ENCODE measurements at regions not wholly inside any gene's neighbourhood (a gene's known extent, or its start where the extent isn't known, plus 50 kb on each side); places are given as distances from the start of the nearest gene placed in this dataset.

GRCh38 chr11:106459135-106459534, 381.7 kb downstream of the AASDHPPT start:
- Mint-ChIP-seq H3K4me3 (no peak overlapping the region), H3K27ac (no peak overlapping the region), H3K4me1 (peaks cover 30% of the 10 kb centered on the region), H3K9me3 (peaks cover 3% of the 10 kb centered on the region), H3K36me3 (ENCODE audit: low read depth) (no peaks in the 10 kb centered on the region), H3K27me3 (ENCODE audit: low read depth, poor library complexity) (no peaks in the 10 kb centered on the region)
- TF ChIP-seq CTCF (IDR thresholded peaks at IDR 0.05): no peak
- no peak for DNase-seq

- Mint-ChIP-seq H3K9me3 (no peaks in the 10 kb centered on the region), H3K4me1 (peaks cover 30% of the 10 kb centered on the region), H3K27me3 (ENCODE audit: low read depth, poor library complexity) (no peaks in the 10 kb centered on the region), H3K27ac (no peak overlapping the region), H3K4me3 (no peak overlapping the region), H3K36me3 (ENCODE audit: low read depth) (no peaks in the 10 kb centered on the region)
- DNase-seq: no peak
- TF ChIP-seq CTCF (IDR thresholded peaks at IDR 0.05): no peak
Observed at GRCh38 chr11:106461148-106461691, 383.8 kb downstream of the AASDHPPT start.

- Mint-ChIP-seq H3K27me3 (ENCODE audit: low read depth, poor library complexity) (no peaks in the 10 kb centered on the region), H3K4me1 (peaks cover 37% of the 10 kb centered on the region), H3K9me3 (no peaks in the 10 kb centered on the region), H3K4me3 (no peak overlapping the region), H3K36me3 (ENCODE audit: low read depth) (no peaks in the 10 kb centered on the region), H3K27ac (no peak overlapping the region)
- no peak for TF ChIP-seq CTCF (IDR thresholded peaks at IDR 0.05)
- no peak for DNase-seq
Observed at GRCh38 chr11:106461839-106462545, 384.5 kb downstream of the AASDHPPT start.

- Mint-ChIP-seq H3K36me3 (ENCODE audit: low read depth) (no peaks in the 10 kb centered on the region), H3K4me3 (no peak overlapping the region), H3K4me1 (peaks cover 49% of the 10 kb centered on the region), H3K27me3 (ENCODE audit: low read depth, poor library complexity) (no peaks in the 10 kb centered on the region), H3K9me3 (no peaks in the 10 kb centered on the region), H3K27ac (no peak overlapping the region)
- TF ChIP-seq CTCF (IDR thresholded peaks at IDR 0.05): no peak
- DNase-seq: no peak
Observed at GRCh38 chr11:106463154-106463553, 385.7 kb downstream of the AASDHPPT start.

- H3K4me3 Mint-ChIP-seq: no peak overlapping the region
- H3K4me1 Mint-ChIP-seq: peaks cover 52% of the 10 kb centered on the region
- no peaks in the 10 kb centered on the region for H3K9me3 Mint-ChIP-seq
- no peak overlapping the region for H3K27ac Mint-ChIP-seq
- TF ChIP-seq CTCF (IDR thresholded peaks at IDR 0.05): no peak
- no peaks in the 10 kb centered on the region for H3K27me3 Mint-ChIP-seq (ENCODE audit: low read depth, poor library complexity)
- no peaks in the 10 kb centered on the region for H3K36me3 Mint-ChIP-seq (ENCODE audit: low read depth)
- DNase-seq: no peak
Observed at GRCh38 chr11:106463796-106464201, 386.3 kb downstream of the AASDHPPT start.

GRCh38 chr11:106464728-106465127, 387.3 kb downstream of the AASDHPPT start:
- Mint-ChIP-seq H3K4me3 (no peak overlapping the region), H3K9me3 (no peaks in the 10 kb centered on the region), H3K36me3 (ENCODE audit: low read depth) (no peaks in the 10 kb centered on the region), H3K27ac (no peak overlapping the region), H3K4me1 (peaks cover 53% of the 10 kb centered on the region), H3K27me3 (ENCODE audit: low read depth, poor library complexity) (no peaks in the 10 kb centered on the region)
- no peak for TF ChIP-seq CTCF (IDR thresholded peaks at IDR 0.05)
- DNase-seq: no peak

All from nephron progenitor cell (in vitro differentiated cells).